MM.1S (cell line): ENCODE measurements at regions not wholly inside any gene's neighbourhood (a gene's known extent, or its start where the extent isn't known, plus 50 kb on each side); places are given as distances from the start of the nearest gene placed in this dataset.

ENCODE experiments used
- DNase-seq: peaks from one replicate; pipeline ENCODE4 v3.0.0-alpha.2; 2015
- H2AFZ ChIP-seq: fragments of 300-600 bp; sonication (generic); 2 replicates; pipeline ENCODE4 v1.6.0; 2016; ENCODE audit warnings: antibody characterized with exemption, low read length
- H3F3A ChIP-seq: fragments of 300-600 bp; sonication (generic); 2 replicates; pipeline ENCODE4 v1.6.1; 2016; ENCODE audit warnings: mild to moderate bottlenecking, antibody characterized with exemption, low read length, moderate library complexity, mixed read lengths; ENCODE audit not compliant: insufficient read depth
- H3K27ac ChIP-seq: fragments of 300-600 bp; sonication (generic); 2 replicates; pipeline ENCODE4 v1.5.1; 2016; ENCODE audit warnings: mild to moderate bottlenecking, low read length
- H3K27me3 ChIP-seq: fragments of 300-600 bp; sonication (generic); replicated peaks from 2 replicates; pipeline ENCODE4 v1.6.0; 2016; ENCODE audit warnings: low read length; ENCODE audit not compliant: insufficient read depth
- H3K36me3 ChIP-seq: fragments of 300-600 bp; sonication (generic); replicated peaks from 2 replicates; pipeline ENCODE4 v1.6.1; 2016; ENCODE audit warnings: mild to moderate bottlenecking, low read length, mixed read lengths; ENCODE audit not compliant: insufficient read depth
- H3K4me1 ChIP-seq: fragments of 300-600 bp; sonication (generic); 2 replicates; pipeline ENCODE4 v1.6.1; 2016; ENCODE audit warnings: low read length, mixed read lengths
- H3K4me2 ChIP-seq: fragments of 300-600 bp; sonication (generic); 2 replicates; pipeline ENCODE4 v1.6.0; 2016; ENCODE audit warnings: low read depth, low read length
- H3K4me3 ChIP-seq: fragments of 300-600 bp; sonication (generic); 2 replicates; pipeline ENCODE4 v1.5.1; 2016; ENCODE audit warnings: low read length, mixed read lengths
- H3K79me2 ChIP-seq: fragments of 300-600 bp; sonication (generic); 2 replicates; pipeline ENCODE4 v1.6.1; 2016; ENCODE audit warnings: mixed run types, low read length, mixed read lengths
- H3K9ac ChIP-seq: fragments of 300-600 bp; sonication (generic); 2 replicates; pipeline ENCODE4 v1.6.1; 2016; ENCODE audit warnings: low read length, mixed read lengths
- H3K9me2 ChIP-seq: fragments of 300-600 bp; sonication (generic); replicated peaks from 2 replicates; pipeline ENCODE4 v1.6.1; 2016; ENCODE audit warnings: mild to moderate bottlenecking, low read length, mixed read lengths; ENCODE audit not compliant: insufficient read depth
- H3K9me3 ChIP-seq: fragments of 300-600 bp; sonication (generic); replicated peaks from 2 replicates; pipeline ENCODE4 v1.6.1; 2016; ENCODE audit warnings: mild to moderate bottlenecking, low read length, mixed read lengths; ENCODE audit not compliant: insufficient read depth
- H4K20me1 ChIP-seq: fragments of 300-600 bp; sonication (generic); 2 replicates; pipeline ENCODE4 v1.6.1; 2016; ENCODE audit warnings: mild to moderate bottlenecking, low read length, moderate library complexity, mixed read lengths; ENCODE audit not compliant: insufficient read depth
- EZH2 ChIP-seq: fragments of 300-600 bp; sonication (generic); optimal IDR thresholded peaks from 2 replicates; pipeline ENCODE3; 2017; ENCODE audit warnings: low read depth, mild to moderate bottlenecking, antibody characterized with exemption, low read length, mixed read lengths
- EZH2phosphoT487 ChIP-seq: fragments of 300-600 bp; sonication (generic); IDR thresholded peaks from 2 replicates; pipeline ENCODE4 v1.6.1; 2018; ENCODE audit warnings: antibody characterized with exemption, low read length
- TF ChIP-seq, protein P1 (sequence below): fragments of 300-600 bp; sonication (generic); IDR thresholded peaks from 2 replicates; pipeline ENCODE4 v1.5.1; 2016; ENCODE audit warnings: antibody characterized with exemption, low read length, mixed read lengths

- no peaks in the 10 kb centered on the region for H3K79me2 ChIP-seq
- DNase-seq = no peak
- no peak overlapping the region for H3K4me3 ChIP-seq
- no peaks in the 10 kb centered on the region for H3K4me1 ChIP-seq
- TF ChIP-seq EZH2phosphoT487 (no peak), EZH2 (no peak)
- TF ChIP-seq, protein P1, sequence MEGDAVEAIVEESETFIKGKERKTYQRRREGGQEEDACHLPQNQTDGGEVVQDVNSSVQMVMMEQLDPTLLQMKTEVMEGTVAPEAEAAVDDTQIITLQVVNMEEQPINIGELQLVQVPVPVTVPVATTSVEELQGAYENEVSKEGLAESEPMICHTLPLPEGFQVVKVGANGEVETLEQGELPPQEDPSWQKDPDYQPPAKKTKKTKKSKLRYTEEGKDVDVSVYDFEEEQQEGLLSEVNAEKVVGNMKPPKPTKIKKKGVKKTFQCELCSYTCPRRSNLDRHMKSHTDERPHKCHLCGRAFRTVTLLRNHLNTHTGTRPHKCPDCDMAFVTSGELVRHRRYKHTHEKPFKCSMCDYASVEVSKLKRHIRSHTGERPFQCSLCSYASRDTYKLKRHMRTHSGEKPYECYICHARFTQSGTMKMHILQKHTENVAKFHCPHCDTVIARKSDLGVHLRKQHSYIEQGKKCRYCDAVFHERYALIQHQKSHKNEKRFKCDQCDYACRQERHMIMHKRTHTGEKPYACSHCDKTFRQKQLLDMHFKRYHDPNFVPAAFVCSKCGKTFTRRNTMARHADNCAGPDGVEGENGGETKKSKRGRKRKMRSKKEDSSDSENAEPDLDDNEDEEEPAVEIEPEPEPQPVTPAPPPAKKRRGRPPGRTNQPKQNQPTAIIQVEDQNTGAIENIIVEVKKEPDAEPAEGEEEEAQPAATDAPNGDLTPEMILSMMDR = no peak
- H3K9ac ChIP-seq = no peak overlapping the region
- H4K20me1 ChIP-seq = no peaks in the 10 kb centered on the region
- no peak overlapping the region for H3K27ac ChIP-seq
- H2AFZ ChIP-seq = no peak overlapping the region
- no peaks in the 10 kb centered on the region for H3K9me3 ChIP-seq
- no peaks in the 10 kb centered on the region for H3F3A ChIP-seq
- H3K4me2 ChIP-seq = no peak overlapping the region
- H3K9me2 ChIP-seq = no peaks in the 10 kb centered on the region
- no peaks in the 10 kb centered on the region for H3K36me3 ChIP-seq
- peaks cover 97% of the 10 kb centered on the region for H3K27me3 ChIP-seq
Measured at GRCh38 chr5:176731506-176732160, 78.7 kb upstream of the UNC5A start.

- Histone ChIP-seq H3K9ac (no peak overlapping the region), H3F3A (no peaks in the 10 kb centered on the region), H3K4me3 (no peak overlapping the region), H4K20me1 (no peaks in the 10 kb centered on the region), H3K9me3 (no peaks in the 10 kb centered on the region), H3K4me1 (no peaks in the 10 kb centered on the region), H3K36me3 (no peaks in the 10 kb centered on the region), H3K9me2 (no peaks in the 10 kb centered on the region), H3K4me2 (no peak overlapping the region), H3K27me3 (peaks cover 97% of the 10 kb centered on the region), H2AFZ (no peak overlapping the region), H3K79me2 (no peaks in the 10 kb centered on the region), H3K27ac (no peak overlapping the region)
- TF ChIP-seq, protein P1 = no peak
- TF ChIP-seq EZH2phosphoT487 (no peak), EZH2 (no peak)
- DNase-seq = no peak
Measured at GRCh38 chr5:176732306-176732705, 78.1 kb upstream of the UNC5A start.

DNA sequence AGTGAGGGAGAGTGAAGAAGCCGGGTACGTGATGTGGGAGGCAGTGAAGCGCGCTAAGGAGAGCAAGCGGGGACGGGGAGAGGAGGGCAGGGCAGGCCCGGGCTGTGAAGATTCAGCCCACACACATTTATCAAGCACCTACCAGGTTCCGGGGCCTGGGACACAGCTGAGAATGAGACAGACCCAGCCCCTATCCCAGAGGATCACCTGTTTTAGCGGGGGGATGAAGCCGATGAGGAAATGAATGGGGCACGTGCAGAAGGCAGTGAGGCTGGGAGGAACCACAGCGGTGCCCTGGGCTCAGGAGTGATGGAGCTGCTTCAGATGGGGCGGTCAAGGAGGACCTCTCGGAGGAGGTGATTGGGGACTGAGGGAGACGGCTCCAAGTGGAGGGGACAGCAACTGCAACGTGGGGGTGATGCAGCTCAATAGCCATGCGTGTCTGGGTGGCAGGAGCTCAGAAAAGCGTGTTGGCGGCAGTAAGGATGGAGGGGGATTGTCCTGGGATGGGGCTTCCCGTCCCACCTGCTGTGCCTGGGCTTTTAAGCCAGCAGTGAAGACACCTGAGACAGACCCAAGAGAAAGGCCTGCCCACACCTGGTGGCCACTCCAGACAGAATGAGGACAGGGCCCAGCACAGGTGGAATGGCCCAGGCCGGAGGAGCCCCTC, 77.5 kb upstream of the UNC5A start:
- H3F3A ChIP-seq = no peaks in the 10 kb centered on the region
- no peaks in the 10 kb centered on the region for H3K9me2 ChIP-seq
- no peaks in the 10 kb centered on the region for H3K79me2 ChIP-seq
- no peaks in the 10 kb centered on the region for H3K4me1 ChIP-seq
- no peaks in the 10 kb centered on the region for H3K36me3 ChIP-seq
- DNase-seq = no peak
- TF ChIP-seq, protein P1 = no peak
- no peak for TF ChIP-seq EZH2
- no peaks in the 10 kb centered on the region for H4K20me1 ChIP-seq
- peaks cover 97% of the 10 kb centered on the region for H3K27me3 ChIP-seq
- H3K4me2 ChIP-seq = no peak overlapping the region
- H2AFZ ChIP-seq = no peak overlapping the region
- no peaks in the 10 kb centered on the region for H3K9me3 ChIP-seq
- no peak overlapping the region for H3K4me3 ChIP-seq
- H3K9ac ChIP-seq = no peak overlapping the region
- no peak overlapping the region for H3K27ac ChIP-seq
